ENCODE measurements at regions not wholly inside any gene's neighbourhood (a gene's known extent, or its start where the extent isn't known, plus 50 kb on each side); places are given as distances from the start of the nearest gene placed in this dataset.
"Not testable (repeated sequence)": the region's sequence is repeated elsewhere in the genome, so short reads cannot be mapped to it uniquely, and the experiment has no call there.

DNA sequence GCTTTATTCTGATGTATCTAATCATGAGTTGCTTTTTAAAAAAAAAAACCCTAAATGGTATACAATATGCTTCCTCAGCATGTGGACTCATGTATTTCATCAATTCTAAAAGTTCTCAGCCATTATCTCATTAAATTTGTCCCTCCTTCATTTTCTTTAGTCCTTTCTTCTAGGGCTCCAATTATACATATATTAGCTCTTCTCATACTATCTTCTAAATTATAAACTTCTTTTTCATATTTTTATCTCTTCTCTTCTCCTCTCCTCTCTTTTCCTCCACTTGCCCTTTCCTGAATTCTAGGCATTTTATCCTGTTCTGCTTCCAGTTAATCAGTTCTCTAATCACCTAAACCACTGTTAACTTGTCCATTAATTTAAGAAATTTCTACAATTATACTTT lies 55.0 kb upstream of the IL33 start:
- DNase-seq = no peak

DNA sequence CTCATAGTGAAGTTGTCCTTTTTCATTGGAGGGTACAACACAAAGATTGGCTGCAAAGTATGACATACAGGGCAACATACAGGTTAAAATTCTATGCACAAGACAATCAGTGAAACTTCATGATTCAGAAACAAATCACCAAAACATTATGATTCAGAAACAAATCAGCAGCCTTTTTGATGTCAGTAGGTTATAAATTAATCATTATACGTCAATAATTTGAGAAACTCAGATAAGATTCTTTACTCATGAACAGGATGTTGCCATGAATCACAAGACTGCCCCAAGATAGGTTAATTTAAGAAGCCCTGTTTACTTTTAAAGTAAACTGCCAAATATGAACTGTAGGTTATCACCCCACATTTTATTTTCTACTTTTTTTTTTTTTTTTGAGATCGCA lies 62.2 kb upstream of the IL33 start:
- DNase-seq = no peak

DNA sequence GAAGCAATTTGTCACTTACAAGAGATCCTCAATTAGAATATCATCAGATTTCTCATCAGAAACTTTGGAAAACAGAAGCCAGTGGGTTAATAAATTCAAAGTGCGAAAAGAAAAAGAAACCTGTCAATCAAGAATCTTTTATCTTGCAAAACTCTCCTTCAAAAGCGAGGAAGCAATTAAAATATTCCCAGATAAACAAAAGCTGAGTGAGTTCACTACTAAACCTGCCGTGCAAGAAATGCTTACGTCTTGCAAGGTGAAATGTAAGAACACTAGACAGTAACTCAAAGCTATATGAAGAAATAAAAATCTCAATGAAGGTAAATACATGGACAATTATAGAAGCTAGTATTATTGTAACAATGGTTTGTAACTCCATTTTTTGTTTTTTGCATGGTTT lies 62.8 kb upstream of the IL33 start:
- no peak for DNase-seq

DNA sequence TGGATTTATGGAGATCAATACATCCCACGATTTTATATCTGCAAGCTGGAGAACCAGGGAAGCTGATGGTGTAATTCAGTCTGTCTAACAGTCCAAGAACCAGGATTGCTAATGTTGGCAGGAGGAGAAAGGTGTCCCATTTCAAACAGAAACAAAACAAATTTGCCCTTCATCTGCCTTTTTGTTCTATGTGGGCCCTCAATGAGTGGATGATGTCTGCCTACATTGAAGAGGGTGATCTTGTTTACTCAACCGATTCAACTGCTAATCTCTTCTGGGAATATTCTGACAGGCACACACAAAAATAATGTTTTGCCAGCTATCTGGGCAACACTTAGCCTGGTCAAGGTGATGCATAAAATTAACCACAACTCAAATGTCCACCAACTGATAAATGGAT lies 65.1 kb upstream of the IL33 start:
- DNase-seq = no peak

DNA sequence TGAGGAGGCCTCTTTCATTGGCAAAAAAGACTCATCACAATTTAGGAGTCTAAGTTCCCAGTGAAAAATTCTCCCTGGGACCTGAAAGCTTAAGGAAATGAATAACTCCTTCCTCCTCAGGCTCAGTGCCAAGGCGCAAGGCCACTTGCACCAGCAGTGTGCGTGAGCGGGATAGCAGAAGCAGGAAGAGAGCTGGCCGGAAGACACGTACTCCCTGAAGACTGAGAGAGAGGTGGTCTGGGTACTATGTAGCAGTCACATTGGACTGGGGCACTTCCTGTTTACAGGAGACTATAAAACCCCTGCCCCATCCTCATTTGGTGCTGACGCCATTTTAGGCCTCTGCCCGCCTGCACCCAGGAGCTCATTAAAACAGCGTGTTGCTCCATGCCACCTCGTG lies 66.3 kb upstream of the IL33 start:
- DNase-seq = no peak

DNA sequence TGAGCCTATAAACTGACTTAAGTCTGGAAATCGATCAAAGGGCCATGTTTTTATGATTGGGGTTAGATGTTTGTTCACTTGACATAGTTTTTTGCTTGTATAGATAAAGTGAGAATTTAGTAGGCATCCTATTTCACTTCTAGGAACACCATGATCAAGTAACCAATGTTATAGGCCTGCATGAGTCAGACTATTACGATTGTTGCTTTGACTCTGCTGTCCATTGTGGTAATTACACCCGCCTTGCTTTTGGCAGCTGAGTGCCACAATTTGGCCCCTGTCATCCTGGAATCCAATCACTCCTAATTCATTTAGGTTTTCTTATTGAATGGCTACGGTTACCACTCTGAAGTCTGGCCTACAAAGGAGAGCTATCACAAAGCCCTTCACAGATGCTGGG lies 67.8 kb upstream of the IL33 start:
- DNase-seq = no peak

DNA sequence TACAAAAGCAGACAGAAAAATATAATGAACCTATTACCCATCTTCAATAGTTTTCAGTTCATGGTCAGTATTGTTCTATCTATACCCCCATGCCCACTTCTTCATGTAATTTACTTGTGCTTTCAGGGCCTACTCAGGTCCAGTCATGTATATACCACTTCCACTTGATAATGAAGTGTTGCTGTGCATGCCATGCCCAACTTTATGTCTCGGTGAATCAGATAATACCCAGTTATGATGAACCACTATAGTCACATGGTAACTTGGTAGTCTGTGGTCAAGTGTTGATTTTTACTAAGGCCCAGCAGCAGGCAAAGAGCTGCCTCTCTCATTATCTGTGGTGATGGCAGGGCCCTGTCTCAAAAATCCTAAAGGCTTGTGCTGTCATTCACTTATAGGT lies 70.7 kb upstream of the IL33 start:
- DNase-seq = no peak

DNA sequence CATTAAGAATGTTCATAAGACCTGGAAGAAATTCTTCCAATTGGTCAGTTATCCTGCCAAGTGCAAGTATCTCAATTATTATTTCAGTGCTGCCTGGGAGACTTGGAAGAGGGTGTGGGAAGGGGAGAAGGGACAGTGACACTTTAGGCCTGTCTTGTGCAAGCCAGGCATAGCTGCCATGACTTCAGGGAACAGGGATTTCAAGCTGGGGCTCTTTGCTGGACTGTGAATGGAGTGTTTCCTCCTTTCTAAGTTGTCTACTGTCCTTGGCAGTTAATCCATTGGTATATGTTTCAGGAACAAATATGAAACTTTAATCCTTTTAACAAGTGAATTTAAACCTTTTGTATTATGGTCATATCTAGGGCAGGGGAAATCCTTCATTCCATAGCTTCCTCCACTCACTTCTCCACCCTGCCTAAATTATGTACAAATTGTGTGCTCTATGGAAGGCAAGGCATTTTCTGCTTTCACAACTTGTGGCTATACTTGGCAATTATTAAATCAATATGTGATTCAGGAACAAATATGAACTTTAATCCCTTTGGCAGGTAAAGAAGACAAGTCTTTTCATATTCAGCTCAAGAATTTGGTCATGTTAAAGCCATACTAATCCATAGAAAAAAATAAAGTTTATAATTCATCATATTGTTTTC lies 72.7 kb upstream of the IL33 start:
- DNase-seq = no peak

DNA sequence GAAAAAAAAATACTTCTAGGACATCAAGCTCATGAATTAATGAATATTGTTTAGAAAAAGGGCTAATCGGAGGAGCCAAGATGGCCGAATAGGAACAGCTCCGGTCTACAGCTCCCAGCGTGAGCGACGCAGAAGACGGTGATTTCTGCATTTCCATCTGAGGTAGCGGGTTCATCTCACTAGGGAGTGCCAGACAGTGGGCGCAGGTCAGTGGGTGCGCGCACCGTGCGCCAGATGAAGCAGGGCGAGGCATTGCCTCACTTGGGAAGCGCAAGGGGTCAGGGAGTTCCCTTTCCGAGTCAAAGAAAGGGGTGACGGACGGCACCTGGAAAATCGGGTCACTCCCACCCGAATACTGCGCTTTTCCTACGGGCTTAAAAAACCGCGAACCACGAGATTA lies 79.8 kb upstream of the IL33 start:
- not testable (repeated sequence) for DNase-seq

DNA sequence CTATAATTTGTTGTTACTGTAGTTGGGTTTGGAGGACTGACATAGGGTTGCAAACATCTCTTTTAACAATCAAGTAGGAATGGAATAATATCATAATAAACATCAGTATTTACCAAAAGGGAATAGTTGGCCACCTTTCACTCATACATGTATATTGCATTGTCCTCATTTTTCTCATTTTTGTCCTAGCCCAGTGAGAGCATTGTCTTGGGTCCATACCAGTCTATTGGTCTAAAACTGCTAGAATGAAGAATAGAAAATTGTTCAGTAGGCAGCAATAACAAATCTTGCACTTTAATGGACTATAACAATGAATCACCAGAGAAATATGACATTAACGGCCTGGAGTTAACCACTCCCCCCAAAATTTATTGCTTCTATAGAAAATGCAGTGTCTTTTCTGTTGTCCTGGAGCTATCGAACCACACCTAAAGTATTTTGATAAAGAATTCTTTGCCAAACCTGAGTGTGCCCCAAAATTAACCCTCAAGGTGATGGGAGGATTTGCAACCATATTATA lies 80.9 kb upstream of the IL33 start:
- DNase-seq = no peak

DNA sequence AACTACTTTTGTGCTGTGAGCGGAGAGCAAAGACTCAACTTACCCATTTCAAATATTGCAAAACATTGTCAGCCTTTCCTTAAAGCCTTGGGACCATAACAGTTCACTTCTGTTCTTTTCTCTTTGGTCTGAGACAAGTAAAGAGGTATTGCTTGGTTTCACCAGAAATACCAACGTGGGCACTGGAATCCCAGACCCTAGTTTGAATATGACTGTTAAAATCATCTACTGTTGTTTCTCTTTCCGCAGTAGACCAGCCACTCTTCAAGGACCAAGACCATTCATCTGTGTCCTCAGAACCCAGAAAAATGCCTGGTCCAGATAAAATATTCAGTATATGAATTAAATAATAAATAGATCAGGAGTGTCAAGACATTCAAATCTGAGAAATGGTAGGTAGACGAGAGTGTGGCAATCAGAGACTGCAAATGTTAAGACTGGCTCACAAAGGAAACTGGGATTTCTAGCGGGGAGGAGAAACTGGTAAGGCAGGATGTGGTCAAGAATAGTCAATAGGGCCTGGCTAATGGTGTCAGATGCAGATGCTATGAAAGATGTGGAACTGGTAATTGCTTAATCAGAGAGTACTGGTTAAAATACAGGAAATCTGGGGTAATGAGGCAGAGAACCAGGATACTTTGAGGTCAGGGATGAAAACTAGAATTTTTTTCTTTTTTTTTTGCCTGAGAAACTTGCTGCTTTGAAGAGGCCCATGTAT lies 82.1 kb upstream of the IL33 start:
- DNase-seq = no peak

DNA sequence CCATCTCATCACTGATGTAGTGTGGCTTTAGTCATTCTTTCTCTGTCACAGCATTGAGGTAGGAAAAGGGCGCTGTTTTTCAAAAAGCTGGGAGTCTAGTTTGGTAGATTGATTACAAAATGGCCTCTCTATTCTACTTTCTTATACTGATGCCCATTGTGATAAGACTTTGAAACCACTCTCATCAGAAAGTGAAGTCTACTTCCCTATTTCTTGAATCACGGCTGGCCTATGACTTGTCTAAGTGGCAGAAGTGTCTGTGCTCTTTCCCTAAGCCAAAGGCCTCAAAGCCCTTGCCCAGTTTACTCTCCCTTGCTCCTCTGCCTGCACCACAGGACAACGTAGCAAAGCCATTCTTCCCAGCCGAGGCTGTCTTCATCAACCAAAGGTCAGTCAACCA lies 83.0 kb upstream of the IL33 start:
- DNase-seq = no peak

DNA sequence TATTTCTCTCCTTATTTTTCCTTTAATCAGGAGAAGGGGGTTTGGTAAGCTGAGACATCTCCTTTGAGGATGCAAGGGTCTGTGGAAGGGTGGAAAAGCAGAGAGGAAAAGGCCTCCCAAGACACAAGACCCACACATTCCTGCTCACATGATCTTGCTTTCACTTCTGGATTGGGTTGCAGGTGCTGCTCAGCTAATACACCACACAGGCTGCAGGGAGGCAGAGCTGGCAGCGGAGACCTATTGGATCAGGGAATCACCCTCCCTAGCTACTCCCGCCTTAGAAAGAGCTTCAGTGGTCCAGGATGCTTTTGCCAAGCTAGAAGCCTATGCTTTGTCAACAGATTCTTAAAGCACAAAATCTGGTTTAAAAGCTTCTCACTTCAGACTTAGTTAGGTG lies 87.6 kb upstream of the IL33 start:
- DNase-seq = no peak

DNA sequence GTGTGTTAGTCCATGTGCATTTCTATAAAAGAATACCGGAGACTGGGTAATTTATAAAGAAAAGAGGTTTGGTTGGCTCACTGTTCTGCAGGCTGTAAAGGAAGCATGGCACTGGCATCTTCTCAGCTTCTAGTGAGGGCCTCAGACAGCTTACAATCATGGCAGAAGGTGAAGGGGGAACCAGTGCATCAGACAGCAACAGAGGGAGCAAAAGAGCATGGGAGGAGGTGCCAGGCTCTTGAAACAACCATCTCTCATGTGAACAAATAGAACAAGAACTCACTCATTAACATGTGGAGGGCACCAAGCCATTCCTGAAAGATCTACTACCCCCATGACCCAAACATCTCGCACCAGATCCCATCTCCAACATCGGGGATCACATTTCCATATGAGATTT lies 89.2 kb upstream of the IL33 start:
- no peak for DNase-seq

DNA sequence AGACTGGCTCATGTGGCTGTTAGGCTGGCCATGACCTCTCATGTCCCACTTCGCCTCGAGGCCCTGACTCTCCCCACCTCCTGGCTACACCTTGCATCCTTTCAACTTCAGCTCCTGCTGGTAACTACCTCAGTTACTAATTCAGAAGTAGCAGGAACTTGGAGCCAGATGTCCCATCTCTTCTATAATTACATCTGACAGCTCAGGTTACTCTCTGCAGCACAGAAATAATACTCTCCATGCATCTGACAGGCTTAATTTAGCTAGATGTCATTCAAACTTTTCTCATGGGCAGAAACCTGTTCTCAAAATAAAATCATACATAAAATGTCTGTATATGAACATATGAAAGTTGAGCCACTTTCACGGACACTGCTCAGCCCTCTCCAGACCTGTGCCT lies 92.2 kb upstream of the IL33 start:
- no peak for DNase-seq

DNA sequence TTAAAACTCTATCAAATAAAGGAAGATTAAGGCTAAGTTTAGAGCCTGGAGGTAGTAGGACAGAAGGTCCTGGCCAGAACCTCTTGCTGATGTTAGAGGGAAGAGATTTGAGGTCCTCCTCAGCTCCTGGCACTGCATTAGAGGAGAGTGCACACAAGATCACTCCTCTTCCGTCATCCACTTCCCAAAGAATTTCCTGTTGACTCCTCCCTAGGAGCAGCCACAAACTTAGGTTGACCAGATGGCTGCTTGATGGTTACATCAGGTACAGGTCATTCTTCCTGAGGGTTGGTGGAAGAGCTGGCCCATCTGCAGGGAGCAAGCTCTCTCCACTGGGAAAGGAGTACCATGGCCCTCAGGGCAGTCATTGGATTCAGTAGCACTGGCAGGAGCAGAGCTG lies 93.9 kb upstream of the IL33 start:
- no peak for DNase-seq

DNA sequence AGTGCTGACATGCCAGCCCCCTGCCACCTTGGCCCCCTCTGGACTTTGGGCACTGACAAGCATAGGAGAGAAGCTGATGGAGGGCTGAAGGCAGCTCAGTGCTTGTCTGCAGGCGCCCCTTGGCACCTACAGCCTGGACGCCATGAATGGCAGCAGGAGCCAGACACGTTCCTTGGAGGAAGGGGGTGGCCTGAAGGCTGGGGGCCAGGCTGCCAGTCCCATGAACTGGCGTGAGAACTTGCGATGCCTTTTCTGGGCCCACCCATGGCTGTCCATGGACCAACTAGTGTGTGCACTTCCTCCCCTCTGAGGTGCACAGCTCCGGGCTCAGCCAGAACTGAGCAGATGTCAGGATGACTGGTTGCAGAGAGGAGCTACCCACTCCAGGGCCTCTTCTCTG lies 99.0 kb upstream of the RANBP6 start:
- no peak for DNase-seq

DNA sequence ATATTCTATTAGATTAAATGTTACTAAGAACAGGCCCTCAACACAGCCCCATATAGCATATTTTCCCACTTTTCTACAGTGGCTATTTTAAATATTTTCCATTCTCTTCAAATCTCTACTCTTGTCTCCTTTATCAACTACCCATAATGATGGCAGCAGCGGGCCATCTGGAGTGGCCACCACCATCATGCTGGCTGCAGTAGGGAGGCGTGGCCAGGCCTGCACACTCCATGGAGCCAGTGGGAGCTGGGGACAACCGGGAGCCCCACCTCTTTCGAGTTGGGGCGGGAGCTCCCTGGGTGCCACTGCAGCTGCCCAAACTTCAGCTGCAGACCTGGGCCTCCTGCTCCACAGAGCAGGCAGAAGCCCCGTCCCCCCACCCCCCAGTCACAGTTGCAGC lies 98.4 kb upstream of the RANBP6 start:
- DNase-seq = no peak

DNA sequence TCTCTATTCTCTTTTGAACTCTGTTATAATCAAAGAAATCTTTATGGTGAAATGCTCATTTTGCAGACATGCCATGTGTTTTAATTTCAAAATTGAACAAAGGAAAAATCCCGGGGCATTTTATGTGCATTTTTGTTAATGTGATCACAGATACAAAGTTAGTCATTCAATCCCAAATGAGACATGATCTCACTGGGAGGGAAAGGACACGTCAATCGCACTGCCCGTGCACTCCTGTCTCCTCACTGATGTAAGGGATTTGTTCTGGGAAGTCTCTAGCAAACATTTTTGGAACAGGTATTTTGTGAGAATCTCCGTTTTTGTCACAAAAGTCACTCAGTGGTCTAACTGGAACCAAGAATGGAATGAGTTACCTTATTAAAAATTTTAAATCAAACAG lies 97.9 kb upstream of the RANBP6 start:
- no peak for DNase-seq

DNA sequence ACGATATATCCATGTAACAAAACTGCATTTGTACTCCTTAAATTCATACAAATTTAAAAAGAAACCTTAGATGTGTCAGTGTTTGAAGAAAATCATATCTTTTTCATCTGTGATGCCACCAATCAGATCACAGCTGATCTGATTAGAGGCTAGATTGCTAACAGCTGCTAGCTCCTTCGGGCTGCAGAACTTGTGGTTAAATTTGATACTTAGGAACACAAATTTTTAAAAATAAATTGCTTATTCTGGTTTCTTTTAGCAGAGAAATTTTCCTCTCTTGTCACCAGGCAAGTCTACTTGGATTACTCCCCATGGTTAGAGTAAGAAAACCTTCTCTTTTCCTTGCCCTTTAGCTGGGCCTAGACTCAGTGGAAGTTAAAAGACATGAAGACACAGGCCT lies 94.6 kb upstream of the RANBP6 start:
- DNase-seq = no peak

DNA sequence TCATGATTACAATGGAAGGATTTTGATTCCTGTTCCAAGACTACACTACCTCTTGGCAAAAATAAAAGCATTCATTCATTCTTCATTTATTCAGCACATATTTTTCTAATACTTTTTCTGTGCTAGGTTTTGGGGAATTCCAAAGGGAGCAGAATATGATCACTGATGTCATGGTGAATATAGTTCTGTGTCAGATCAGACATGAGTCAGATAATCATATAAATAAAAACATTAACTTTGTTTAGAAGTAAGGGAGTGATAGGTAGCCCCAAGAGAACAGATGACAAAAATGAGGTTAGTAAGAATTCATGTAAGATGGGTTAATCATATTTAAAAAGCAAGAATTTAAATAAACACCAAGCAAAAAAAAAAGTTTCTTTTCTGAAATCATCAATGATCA lies 94.1 kb upstream of the RANBP6 start:
- no peak for DNase-seq

DNA sequence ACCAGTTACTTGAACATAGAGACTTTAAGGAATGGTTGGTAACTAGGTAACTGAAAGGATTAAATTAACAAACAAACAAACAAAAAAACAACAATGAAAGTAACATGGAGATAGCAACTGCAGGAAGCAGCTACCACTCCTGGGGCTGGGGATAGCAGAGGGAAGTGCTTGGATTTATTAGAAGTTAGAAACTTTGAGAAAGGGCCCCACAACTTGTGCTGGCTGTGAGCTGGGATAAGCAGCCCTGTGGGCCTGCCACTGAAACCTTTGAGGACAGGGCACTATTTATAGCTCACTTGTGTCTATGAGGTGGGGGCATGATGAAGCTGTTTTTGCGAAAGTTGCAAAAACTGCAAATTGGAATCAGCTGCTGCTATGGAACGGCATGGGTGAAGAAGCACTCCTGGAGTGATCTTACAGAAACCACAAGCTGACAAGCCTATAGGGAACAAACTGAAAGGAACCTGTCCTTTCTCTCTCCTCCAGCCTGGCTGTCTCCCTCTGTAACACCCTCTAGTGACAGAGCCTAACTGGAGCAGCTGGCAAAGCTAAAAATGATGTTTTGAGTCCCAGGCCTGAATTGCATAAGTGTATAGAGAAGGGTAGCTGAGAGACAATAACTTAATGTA lies 91.4 kb upstream of the RANBP6 start:
- DNase-seq = no peak

DNA sequence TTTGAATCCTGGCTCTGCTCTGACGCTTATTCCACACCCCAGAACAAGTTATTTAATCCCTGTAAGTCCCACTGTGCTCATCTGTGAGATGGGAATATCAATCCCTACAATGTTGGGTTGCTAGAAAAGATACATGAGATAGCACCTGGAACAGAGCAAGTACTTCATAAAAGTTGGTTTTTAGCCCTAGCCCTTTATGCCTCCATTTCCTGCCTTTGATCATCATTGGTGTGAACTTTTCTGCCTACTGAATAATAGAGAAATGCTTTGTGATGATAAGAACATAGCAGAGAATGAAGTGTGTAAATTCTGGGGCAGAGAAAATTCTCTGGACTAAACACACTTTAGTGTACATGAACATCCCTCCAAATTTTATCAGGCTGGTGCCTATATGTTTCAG lies 90.3 kb upstream of the RANBP6 start:
- no peak for DNase-seq

DNA sequence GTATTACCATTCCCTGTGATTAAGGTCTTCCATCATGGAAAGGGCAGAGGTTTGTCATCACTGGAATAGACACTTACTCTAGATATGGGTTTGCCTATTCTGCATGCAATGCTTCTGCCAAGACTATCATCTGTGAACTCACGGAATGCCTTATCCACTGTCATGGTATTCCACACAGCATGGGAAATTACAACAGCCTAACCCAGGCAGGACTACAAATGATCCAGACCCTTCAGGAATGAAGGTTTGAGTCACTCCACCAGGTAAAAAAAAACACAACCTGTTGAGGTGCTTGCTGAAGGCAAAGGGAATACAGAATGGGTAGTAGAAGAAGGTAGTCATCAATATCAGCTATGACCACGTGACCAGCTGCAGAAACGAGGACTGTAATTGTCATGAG lies 89.0 kb upstream of the RANBP6 start:
- DNase-seq = not testable (repeated sequence)

DNA sequence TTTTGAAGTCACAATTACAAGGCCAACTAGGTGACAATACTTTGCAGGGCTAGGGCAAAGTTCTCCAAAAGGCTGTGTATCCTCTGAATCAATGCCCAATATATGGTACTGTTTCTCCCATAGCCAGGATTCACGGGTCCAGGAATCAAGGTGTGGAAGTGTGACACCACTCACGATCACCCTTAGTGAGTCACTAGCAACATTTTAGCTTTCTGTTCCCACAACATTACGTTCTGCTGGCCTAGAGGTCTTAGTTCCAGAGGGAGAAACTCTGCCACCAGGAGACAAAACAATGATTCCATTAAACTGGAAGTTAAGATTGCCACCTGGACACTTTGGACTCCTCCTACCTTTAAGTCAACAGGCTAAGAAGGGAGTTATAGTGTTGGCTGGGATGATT lies 88.5 kb upstream of the RANBP6 start:
- DNase-seq = not testable (repeated sequence)

Data from activated CD4-positive, CD25-positive, alpha-beta regulatory T cell (primary cell).